ENCODE measurements at regions not wholly inside any gene's neighbourhood (a gene's known extent, or its start where the extent isn't known, plus 50 kb on each side); places are given as distances from the start of the nearest gene placed in this dataset.

DNA sequence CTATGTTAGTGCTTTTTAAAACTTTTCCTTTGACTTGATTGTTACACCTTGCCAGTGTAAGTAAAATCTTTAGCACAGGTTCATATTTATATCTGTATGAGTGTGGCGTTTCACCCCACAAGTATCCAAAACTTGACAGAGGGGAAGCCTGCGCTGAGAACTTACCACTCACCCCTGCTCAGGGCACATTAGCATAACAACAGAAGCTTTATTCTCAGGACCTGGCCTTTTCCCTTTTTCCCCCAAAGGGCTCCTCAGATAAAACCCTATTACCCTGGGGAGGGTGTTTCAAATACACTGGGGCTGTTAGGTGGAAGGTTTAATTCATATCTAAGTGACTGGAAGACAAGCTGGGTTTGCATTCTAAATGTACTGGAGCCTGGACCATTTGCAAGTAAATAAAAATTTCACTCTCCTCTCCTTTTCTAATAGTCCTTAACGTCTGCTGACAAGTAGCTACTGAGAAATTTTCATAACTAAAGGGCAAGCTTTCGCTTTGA is 276.6 kb downstream of the RNF152 start:
- no peak for DNase-seq

DNA sequence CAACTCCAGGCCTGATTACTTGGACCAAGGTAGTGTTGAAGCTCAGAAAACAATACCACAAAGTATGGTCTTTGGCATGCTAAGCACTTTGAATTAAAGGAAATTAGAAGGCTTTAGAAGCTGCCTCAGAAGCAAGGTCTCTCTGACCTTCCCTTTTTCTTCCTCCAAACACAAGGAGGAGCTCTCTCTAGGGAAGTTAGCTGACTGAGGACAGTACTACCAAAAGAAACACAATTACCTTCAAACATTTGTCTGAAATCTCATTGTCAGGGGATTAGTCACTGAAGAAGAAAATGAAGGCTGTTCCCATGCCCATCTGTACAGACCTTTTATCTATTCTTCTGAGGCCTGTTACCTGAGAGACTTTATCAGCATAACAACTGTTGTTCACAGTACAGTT is 279.3 kb downstream of the CDH20 start:
- DNase-seq: no peak

DNA sequence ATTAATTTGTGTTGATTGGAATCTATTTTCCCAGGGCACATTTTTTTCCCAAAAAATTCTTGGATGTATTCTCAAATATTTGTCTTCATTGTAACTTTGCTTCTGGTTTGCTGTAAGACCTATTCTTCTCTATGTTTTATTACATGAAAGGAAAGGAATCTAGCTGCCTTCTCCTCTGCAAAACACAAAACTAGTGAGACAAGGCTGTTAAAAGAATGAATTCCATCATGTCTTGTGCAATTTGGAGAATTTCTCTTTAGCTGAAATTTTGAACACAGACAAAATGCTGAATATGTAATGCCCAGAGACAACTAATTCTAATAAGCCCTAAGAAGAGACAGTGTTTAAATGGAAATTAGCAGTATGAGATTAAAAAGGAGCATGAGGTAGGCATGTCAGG is 275.9 kb downstream of the CDH20 start:
- DNase-seq: no peak

DNA sequence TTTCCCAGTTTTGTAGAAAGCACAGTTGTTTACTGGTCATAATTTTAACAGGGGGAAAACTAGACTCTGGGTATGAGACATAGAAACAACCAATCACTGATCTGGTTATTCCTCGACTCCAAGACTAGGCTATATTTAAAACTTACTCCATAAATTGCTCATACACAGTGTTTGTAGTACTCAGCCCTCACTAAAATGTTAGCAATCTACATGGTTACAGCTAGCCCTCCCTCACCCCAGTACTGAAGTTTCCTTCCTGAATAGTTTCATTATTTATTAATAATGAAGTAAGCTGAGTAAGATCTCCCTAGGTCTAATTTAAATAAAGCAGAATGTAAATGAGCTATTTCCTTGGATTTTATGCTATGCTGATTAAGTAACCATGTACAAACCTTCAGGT is 275.1 kb downstream of the CDH20 start:
- DNase-seq: no peak

DNA sequence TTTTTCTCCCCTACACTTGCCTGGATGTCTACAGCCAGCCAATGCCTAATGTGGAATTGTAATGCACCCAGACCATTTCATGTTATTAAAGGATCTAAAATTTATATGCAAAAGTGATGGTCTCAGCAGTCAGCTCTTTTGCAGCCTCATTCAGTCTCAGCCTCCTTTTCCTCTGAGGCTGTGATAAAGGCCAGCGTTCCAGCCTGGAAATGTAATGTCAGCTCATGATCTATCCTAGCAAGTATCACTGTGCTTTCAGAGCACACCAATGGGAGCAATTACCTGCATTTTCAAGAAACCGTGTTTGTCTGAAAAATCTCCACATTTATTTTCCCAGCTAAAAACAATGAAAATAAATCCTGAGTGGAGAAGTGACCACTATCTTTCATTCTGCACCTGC is 274.6 kb downstream of the CDH20 start:
- DNase-seq: no peak

- DNase-seq: no peak
These were observed 273.5 kb downstream of the CDH20 start for GRCh38 chr18:61606759-61607158.

DNA sequence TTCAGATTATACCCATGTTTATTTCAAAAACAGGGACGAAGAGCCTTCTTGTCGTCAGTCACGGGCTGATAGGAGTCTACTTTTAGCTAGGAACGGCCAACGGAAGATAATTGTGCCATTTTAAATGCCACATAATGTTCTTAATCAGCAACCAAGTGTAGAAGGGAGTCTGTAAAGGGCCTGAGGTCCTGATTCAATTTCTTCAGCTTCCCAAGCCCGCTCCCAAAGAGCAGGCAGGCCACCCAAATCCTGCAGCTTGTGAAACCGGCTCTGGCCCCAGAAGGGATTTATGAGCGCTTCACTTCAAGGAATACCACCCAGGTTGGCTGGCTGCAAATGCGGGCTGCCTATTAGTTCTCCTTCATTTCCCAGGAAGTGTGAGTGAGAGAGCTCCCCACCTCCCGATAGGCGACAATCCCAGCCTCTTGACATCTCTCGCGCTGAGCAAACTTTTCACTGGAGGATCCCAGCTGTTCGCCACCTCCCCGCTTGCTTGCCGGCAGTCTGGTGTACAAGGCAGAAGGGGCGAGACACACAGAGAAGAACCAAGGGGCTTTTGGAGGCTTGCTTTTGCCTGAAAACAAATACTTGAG is 272.9 kb downstream of the CDH20 start:
- no peak for DNase-seq

DNA sequence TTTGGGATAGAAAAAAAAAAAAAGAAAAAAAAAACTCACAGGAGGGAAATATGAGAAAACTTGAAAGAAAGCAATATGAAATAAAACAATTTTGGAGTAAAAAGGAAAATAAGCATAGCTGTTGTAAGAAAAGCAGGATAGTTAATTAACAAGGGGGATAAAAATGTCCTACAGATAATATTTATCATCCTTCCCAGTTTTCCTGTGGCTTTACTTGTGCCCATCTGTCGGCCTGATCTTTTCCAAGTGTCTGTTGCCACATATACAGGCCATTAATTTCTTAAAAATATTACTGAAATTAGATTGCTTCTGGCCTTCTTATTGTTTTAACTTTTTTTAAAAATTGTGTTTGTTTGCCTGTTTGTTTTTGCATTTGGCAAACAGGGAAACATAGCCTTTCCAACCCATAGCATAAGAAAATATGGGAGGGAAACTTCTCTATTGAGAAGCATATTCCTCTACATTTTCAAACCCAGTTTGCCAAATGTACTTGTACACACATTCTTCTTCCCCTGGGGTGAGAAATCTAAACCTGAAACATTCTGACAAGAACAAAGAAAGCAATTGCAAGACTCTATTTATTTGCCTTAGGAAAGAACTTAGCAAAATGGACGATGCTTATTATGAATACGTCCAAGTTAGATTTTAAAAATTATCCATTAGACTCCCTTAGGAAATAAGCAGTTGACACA is 272.3 kb downstream of the CDH20 start:
- DNase-seq: no peak

Data from CD4-positive, alpha-beta T cell treated with Interleukin-6 for 4 hours (primary cell).